H9 (cell line): ENCODE measurements at regions not wholly inside any gene's neighbourhood (a gene's known extent, or its start where the extent isn't known, plus 50 kb on each side); places are given as distances from the start of the nearest gene placed in this dataset.

Experiments
- DNase-seq: peaks from one replicate; pipeline ENCODE4 v3.0.0-alpha.2; 2017
- H2AFZ ChIP-seq: one replicate; pipeline ENCODE4 v1.6.1; 2013; ENCODE audit warnings: mild to moderate bottlenecking, low read length, control low read depth, moderate library complexity
- H2AK5ac ChIP-seq: 2 replicates; pipeline ENCODE4 v1.6.1; 2013; ENCODE audit warnings: low read length, control low read depth, mixed read lengths; ENCODE audit not compliant: insufficient read length
- H2BK120ac ChIP-seq: one replicate; pipeline ENCODE4 v1.6.1; 2013; ENCODE audit warnings: low read depth, mild to moderate bottlenecking, low read length, control low read depth, inconsistent platforms; ENCODE audit not compliant: poor library complexity, severe bottlenecking
- H2BK12ac ChIP-seq: 2 replicates; pipeline ENCODE4 v1.6.1; 2013; ENCODE audit warnings: low read length, control low read depth, mixed read lengths, low read depth; ENCODE audit not compliant: insufficient read length
- H2BK15ac ChIP-seq: 2 replicates; pipeline ENCODE4 v1.6.1; 2013; ENCODE audit warnings: low read depth, low read length, control low read depth
- H2BK20ac ChIP-seq: one replicate; pipeline ENCODE4 v1.6.1; 2013; ENCODE audit warnings: low read depth, mild to moderate bottlenecking, low read length, control low read depth, inconsistent platforms; ENCODE audit not compliant: poor library complexity, severe bottlenecking
- H2BK5ac ChIP-seq: 2 replicates; pipeline ENCODE4 v1.6.1; 2013; ENCODE audit warnings: low read length, control low read depth, mixed read lengths; ENCODE audit not compliant: insufficient read length
- H3K14ac ChIP-seq: 2 replicates; pipeline ENCODE4 v1.6.1; 2013; ENCODE audit warnings: low read length, control low read depth; ENCODE audit not compliant: insufficient read depth
- H3K18ac ChIP-seq: 2 replicates; pipeline ENCODE4 v1.6.1; 2013; ENCODE audit warnings: low read depth, mild to moderate bottlenecking, mixed read lengths, low read length, control low read depth; ENCODE audit not compliant: insufficient read length
- H3K23ac ChIP-seq: 2 replicates; pipeline ENCODE4 v1.6.1; 2013; ENCODE audit warnings: low read length, control low read depth, mixed read lengths, low read depth; ENCODE audit not compliant: insufficient read length
- H3K23me2 ChIP-seq: 2 replicates; pipeline ENCODE4 v1.6.1; 2013; ENCODE audit warnings: low read depth, mild to moderate bottlenecking, mixed read lengths, low read length, control low read depth; ENCODE audit not compliant: insufficient read length, poor library complexity, severe bottlenecking
- H3K27ac ChIP-seq: 2 replicates; pipeline ENCODE4 v1.5.1; 2013; ENCODE audit warnings: low read length, control low read depth, mixed read lengths, low read depth; ENCODE audit not compliant: insufficient read length
- H3K27me3 ChIP-seq: 2 replicates; pipeline ENCODE4 v1.6.1; 2013; ENCODE audit warnings: low read length, control low read depth, inconsistent platforms; ENCODE audit not compliant: insufficient read depth
- H3K4ac ChIP-seq: 2 replicates; pipeline ENCODE4 v1.6.1; 2013; ENCODE audit warnings: low read depth, mild to moderate bottlenecking, control low read depth, inconsistent platforms, low read length, moderate library complexity
- H3K4me1 ChIP-seq: 2 replicates; pipeline ENCODE4 v1.6.1; 2013; ENCODE audit warnings: low read length, control low read depth, inconsistent platforms; ENCODE audit not compliant: insufficient read depth
- H3K4me2 ChIP-seq: 2 replicates; pipeline ENCODE4 v1.6.1; 2013; ENCODE audit warnings: low read length, control low read depth, mixed read lengths; ENCODE audit not compliant: insufficient read length, insufficient read depth
- H3K56ac ChIP-seq: 2 replicates; pipeline ENCODE4 v1.6.1; 2013; ENCODE audit warnings: low read depth, mild to moderate bottlenecking, mixed read lengths, low read length, control low read depth; ENCODE audit not compliant: insufficient read length
- H3K79me1 ChIP-seq: 2 replicates; pipeline ENCODE4 v1.6.1; 2013; ENCODE audit warnings: low read depth, mild to moderate bottlenecking, moderate library complexity, low read length, control low read depth, inconsistent platforms; ENCODE audit not compliant: insufficient read depth, poor library complexity, severe bottlenecking
- H3K79me2 ChIP-seq: 2 replicates; pipeline ENCODE4 v1.6.1; 2013; ENCODE audit warnings: low read length, control low read depth, inconsistent platforms; ENCODE audit not compliant: insufficient read depth
- H3K9ac ChIP-seq: 2 replicates; pipeline ENCODE4 v1.6.1; 2013; ENCODE audit warnings: low read length, control low read depth, mixed read lengths; ENCODE audit not compliant: insufficient read length; ENCODE audit errors: extremely low read depth
- H3K9me3 ChIP-seq: one replicate; pipeline ENCODE4 v1.6.1; 2013; ENCODE audit warnings: low read depth, low read length, inconsistent platforms; ENCODE audit not compliant: control insufficient read depth
- H3T11ph ChIP-seq: one replicate; pipeline ENCODE4 v1.6.1; 2013; ENCODE audit warnings: mild to moderate bottlenecking, low read length, control low read depth, inconsistent platforms
- H4K20me1 ChIP-seq: one replicate; pipeline ENCODE4 v1.6.1; 2013; ENCODE audit not compliant: control insufficient read depth, insufficient read length, insufficient read depth
- H4K5ac ChIP-seq: 2 replicates; pipeline ENCODE4 v1.6.1; 2013; ENCODE audit warnings: low read depth, mild to moderate bottlenecking, mixed read lengths, low read length, control low read depth; ENCODE audit not compliant: insufficient read length
- H4K8ac ChIP-seq: replicated peaks from 2 replicates; pipeline ENCODE4 v1.6.1; 2013; ENCODE audit warnings: low read length, control low read depth, mixed read lengths, low read depth; ENCODE audit not compliant: insufficient read length
- H4K91ac ChIP-seq: 2 replicates; pipeline ENCODE4 v1.6.1; 2013; ENCODE audit warnings: low read depth, mild to moderate bottlenecking, moderate library complexity, mixed read lengths, low read length, control low read depth; ENCODE audit not compliant: insufficient read length
- H3K27ac Mint-ChIP-seq, 3 experiments: 2 replicates in 2 of 3; 3 replicates in 1 of 3; pipeline ENCODE4 v1.8.0; 2020 to 2021; ENCODE audit warnings: mixed read lengths in 3 of 3, mild to moderate bottlenecking in 1 of 3, moderate library complexity in 1 of 3
- H3K27me3 Mint-ChIP-seq: 2 replicates; pipeline ENCODE4 v1.8.0; 2021; ENCODE audit warnings: low read depth, mild to moderate bottlenecking, moderate library complexity, mixed read lengths
- H3K36me3 Mint-ChIP-seq, 3 experiments: 2 replicates in 2 of 3; 3 replicates in 1 of 3; pipeline ENCODE4 v1.8.0; 2020 to 2021; ENCODE audit warnings: low read depth in 3 of 3, mixed read lengths in 3 of 3; ENCODE audit not compliant: insufficient read depth in 1 of 3
- H3K4me1 Mint-ChIP-seq, 2 experiments: 2 replicates each; pipeline ENCODE4 v1.8.0; 2020; ENCODE audit warnings: mixed read lengths in 2 of 2
- H3K4me3 Mint-ChIP-seq, 2 experiments: 2 replicates in 1 of 2; 3 replicates in 1 of 2; pipeline ENCODE4 v1.8.0; 2020 to 2021; ENCODE audit warnings: mild to moderate bottlenecking in 2 of 2, mixed read lengths in 2 of 2, moderate library complexity in 1 of 2
- H3K9me3 Mint-ChIP-seq, 2 experiments: 2 replicates in 1 of 2; 3 replicates in 1 of 2; pipeline ENCODE4 v1.8.0; 2020; ENCODE audit warnings: mild to moderate bottlenecking in 2 of 2, mixed read lengths in 2 of 2, moderate library complexity in 1 of 2
- TF ChIP-seq, protein P1 (sequence below): fragments of 200-600 bp; sonication (generic); conservative IDR thresholded peaks from 3 replicates; pipeline ENCODE4 v1.8.0; 2021; ENCODE audit warnings: antibody characterized with exemption, mild to moderate bottlenecking

DNA sequence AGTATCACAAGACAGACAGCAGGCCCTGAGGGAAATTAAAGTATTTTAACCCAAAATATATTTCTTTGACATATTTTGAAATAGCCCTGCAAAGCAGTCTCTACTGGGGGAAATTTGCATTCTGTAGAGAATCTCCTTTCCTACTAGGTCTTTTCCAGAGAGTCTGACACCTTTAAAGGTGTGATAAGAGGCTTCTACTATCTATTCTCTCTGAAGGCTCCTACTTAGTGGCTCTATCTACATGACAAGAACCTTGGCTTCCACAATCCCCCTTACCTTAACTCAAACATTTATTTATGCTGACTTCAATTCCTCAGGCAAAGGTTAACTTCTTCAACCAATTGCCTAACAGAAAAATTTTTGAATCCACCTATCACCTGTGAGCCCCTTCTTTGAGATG is 174.6 kb upstream of the GALNT5 start:
- Histone ChIP-seq H3T11ph (no peak overlapping the region), H3K4ac (no peak overlapping the region), H3K18ac (no peak overlapping the region), H3K79me2 (no peaks in the 10 kb centered on the region), H4K8ac (no peak overlapping the region), H2BK20ac (no peak overlapping the region), H4K5ac (no peak overlapping the region), H3K23me2 (no peaks in the 10 kb centered on the region), H3K9me3 (no peaks in the 10 kb centered on the region), H3K79me1 (no peaks in the 10 kb centered on the region), H2BK12ac (no peak overlapping the region), H2BK15ac (no peak overlapping the region), H3K23ac (no peak overlapping the region), H3K27ac (no peak overlapping the region), H3K9ac (no peak overlapping the region), H2AK5ac (no peak overlapping the region), H2AFZ (no peak overlapping the region), H4K91ac (no peak overlapping the region), H4K20me1 (no peaks in the 10 kb centered on the region), H3K4me1 (peaks cover 2% of the 10 kb centered on the region; the same call in 1 of the 2 replicates), H3K56ac (no peak overlapping the region), H3K4me2 (no peak overlapping the region), H3K14ac (no peak overlapping the region), H2BK120ac (no peak overlapping the region), H2BK5ac (no peak overlapping the region), H3K27me3 (no peaks in the 10 kb centered on the region)
- Mint-ChIP-seq H3K27me3 (no peaks in the 10 kb centered on the region), H3K4me3 (no peak overlapping the region), H3K36me3 (no peaks in the 10 kb centered on the region), H3K27ac (no peak overlapping the region), H3K4me1 (peaks cover 11 to 12% of the 10 kb centered on the region in 2 experiments), H3K9me3 (no peaks in the 10 kb centered on the region)
- DNase-seq, result no peak
- TF ChIP-seq, protein P1, sequence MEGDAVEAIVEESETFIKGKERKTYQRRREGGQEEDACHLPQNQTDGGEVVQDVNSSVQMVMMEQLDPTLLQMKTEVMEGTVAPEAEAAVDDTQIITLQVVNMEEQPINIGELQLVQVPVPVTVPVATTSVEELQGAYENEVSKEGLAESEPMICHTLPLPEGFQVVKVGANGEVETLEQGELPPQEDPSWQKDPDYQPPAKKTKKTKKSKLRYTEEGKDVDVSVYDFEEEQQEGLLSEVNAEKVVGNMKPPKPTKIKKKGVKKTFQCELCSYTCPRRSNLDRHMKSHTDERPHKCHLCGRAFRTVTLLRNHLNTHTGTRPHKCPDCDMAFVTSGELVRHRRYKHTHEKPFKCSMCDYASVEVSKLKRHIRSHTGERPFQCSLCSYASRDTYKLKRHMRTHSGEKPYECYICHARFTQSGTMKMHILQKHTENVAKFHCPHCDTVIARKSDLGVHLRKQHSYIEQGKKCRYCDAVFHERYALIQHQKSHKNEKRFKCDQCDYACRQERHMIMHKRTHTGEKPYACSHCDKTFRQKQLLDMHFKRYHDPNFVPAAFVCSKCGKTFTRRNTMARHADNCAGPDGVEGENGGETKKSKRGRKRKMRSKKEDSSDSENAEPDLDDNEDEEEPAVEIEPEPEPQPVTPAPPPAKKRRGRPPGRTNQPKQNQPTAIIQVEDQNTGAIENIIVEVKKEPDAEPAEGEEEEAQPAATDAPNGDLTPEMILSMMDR, result no peak
